GM23338 (cell line): ENCODE measurements at regions not wholly inside any gene's neighbourhood (a gene's known extent, or its start where the extent isn't known, plus 50 kb on each side); places are given as distances from the start of the nearest gene placed in this dataset.

ENCODE experiments used
- ATAC-seq: fragments of 200-7000 bp; cut with Tn5 transposase; 3 replicates; pipeline ENCODE4 v1.9.1; 2020
- DNase-seq: peaks from one replicate; pipeline ENCODE4 v3.0.0-alpha.2; 2015; ENCODE audit warnings: low spot score
- H2AFZ ChIP-seq: fragments of 200-600 bp; sonication (generic); 2 replicates; pipeline ENCODE4 v1.8.0; 2016; ENCODE audit warnings: antibody characterized with exemption, mild to moderate bottlenecking, moderate library complexity
- H3F3A ChIP-seq: fragments of 200-600 bp; sonication (generic); replicated peaks from 2 replicates; pipeline ENCODE4 v1.8.0; 2017; ENCODE audit warnings: antibody characterized with exemption, mixed run types, low read depth
- H3K27ac ChIP-seq: fragments of 200-600 bp; sonication (generic); 2 replicates; pipeline ENCODE4 v1.6.1; 2016; ENCODE audit warnings: low read depth
- H3K27me3 ChIP-seq: fragments of 200-600 bp; sonication (generic); 2 replicates; pipeline ENCODE4 v1.8.0; 2016; ENCODE audit warnings: mild to moderate bottlenecking, mixed run types, moderate library complexity; ENCODE audit not compliant: insufficient read depth
- H3K36me3 ChIP-seq: fragments of 200-600 bp; sonication (generic); 2 replicates; pipeline ENCODE4 v1.8.0; 2016; ENCODE audit warnings: mild to moderate bottlenecking; ENCODE audit not compliant: insufficient read depth
- H3K4me1 ChIP-seq: fragments of 200-600 bp; sonication (generic); 2 replicates; pipeline ENCODE4 v1.8.0; 2016; ENCODE audit warnings: mild to moderate bottlenecking, moderate library complexity; ENCODE audit not compliant: insufficient read depth
- H3K4me2 ChIP-seq: fragments of 200-600 bp; sonication (generic); 2 replicates; pipeline ENCODE4 v1.7.1; 2017; ENCODE audit warnings: mixed run types
- H3K4me3 ChIP-seq: fragments of 200-600 bp; sonication (generic); 2 replicates; pipeline ENCODE4 v1.6.1; 2016; ENCODE audit warnings: mixed run types
- H3K79me2 ChIP-seq: fragments of 200-600 bp; sonication (generic); replicated peaks from 2 replicates; pipeline ENCODE4 v1.8.0; 2017; ENCODE audit warnings: mild to moderate bottlenecking; ENCODE audit not compliant: insufficient read depth
- H3K9me2 ChIP-seq: fragments of 200-600 bp; sonication (generic); 2 replicates; pipeline ENCODE4 v1.8.0; 2017; ENCODE audit not compliant: insufficient read depth
- H4K20me1 ChIP-seq: fragments of 200-600 bp; sonication (generic); replicated peaks from 2 replicates; pipeline ENCODE4 v1.8.0; 2017; ENCODE audit warnings: mild to moderate bottlenecking; ENCODE audit not compliant: insufficient read depth
- H3K27ac Mint-ChIP-seq: 2 replicates; pipeline ENCODE4 v1.8.0; 2020; ENCODE audit warnings: inconsistent platforms, mild to moderate bottlenecking, moderate library complexity, mixed read lengths
- H3K27me3 Mint-ChIP-seq: 3 replicates; pipeline ENCODE4 v1.8.0; 2022; ENCODE audit warnings: low read depth, mild to moderate bottlenecking, moderate library complexity, mixed read lengths, inconsistent platforms; ENCODE audit not compliant: insufficient read depth, poor library complexity
- H3K36me3 Mint-ChIP-seq: 3 replicates; pipeline ENCODE4 v1.8.0; 2021; ENCODE audit warnings: low read depth, mild to moderate bottlenecking, inconsistent platforms, moderate library complexity, mixed read lengths
- H3K4me1 Mint-ChIP-seq: 3 replicates; pipeline ENCODE4 v1.8.0; 2020; ENCODE audit warnings: mild to moderate bottlenecking, inconsistent platforms, mixed read lengths
- H3K4me3 Mint-ChIP-seq: 3 replicates; pipeline ENCODE4 v1.8.0; 2021; ENCODE audit warnings: moderate library complexity, mild to moderate bottlenecking, inconsistent platforms, mixed read lengths
- H3K9me3 Mint-ChIP-seq: 3 replicates; pipeline ENCODE4 v1.8.0; 2020; ENCODE audit warnings: moderate library complexity, mild to moderate bottlenecking, inconsistent platforms, mixed read lengths
- CREB1 ChIP-seq: fragments of 250-450 bp; sonication (Bioruptor Pico); IDR thresholded peaks from 2 replicates; pipeline ENCODE4 v1.5.0; 2020; ENCODE audit warnings: low read depth, mild to moderate bottlenecking, moderate library complexity
- EZH2 ChIP-seq: fragments of 200-600 bp; sonication (generic); IDR thresholded peaks from one replicate; pipeline ENCODE4 v1.8.0; 2017; ENCODE audit warnings: antibody characterized with exemption, mild to moderate bottlenecking, low read depth; ENCODE audit not compliant: unreplicated experiment
- EZH2phosphoT487 ChIP-seq: fragments of 200-600 bp; sonication (generic); IDR thresholded peaks from one replicate; pipeline ENCODE4 v1.8.1; 2018; ENCODE audit warnings: antibody characterized with exemption; ENCODE audit not compliant: unreplicated experiment
- JUNB ChIP-seq: IDR thresholded peaks from one replicate; pipeline ENCODE4 v1.6.1; 2016; ENCODE audit warnings: antibody characterized with exemption; ENCODE audit not compliant: unreplicated experiment
- NANOG ChIP-seq: IDR thresholded peaks from 2 replicates; pipeline ENCODE4 v1.6.1; 2016; ENCODE audit warnings: antibody characterized with exemption, borderline replicate concordance
- POLR2AphosphoS5 ChIP-seq: IDR thresholded peaks from 2 replicates; pipeline ENCODE4 v1.6.1; 2016; ENCODE audit warnings: antibody characterized with exemption, low read depth
- STAT1 ChIP-seq: IDR thresholded peaks from one replicate; pipeline ENCODE4 v1.6.1; 2016; ENCODE audit warnings: antibody characterized with exemption; ENCODE audit not compliant: unreplicated experiment
- ZNF114 ChIP-seq: fragments of 250-450 bp; sonication (Bioruptor Pico); IDR thresholded peaks from 2 replicates; pipeline ENCODE4 v1.5.0; 2020; ENCODE audit warnings: mild to moderate bottlenecking, moderate library complexity
- ZNF331 ChIP-seq: fragments of 250-450 bp; sonication (Bioruptor Pico); IDR thresholded peaks from 2 replicates; pipeline ENCODE4 v1.5.0; 2020; ENCODE audit warnings: low read depth, mild to moderate bottlenecking, moderate library complexity
- TF ChIP-seq, protein P1 (sequence below): IDR thresholded peaks from 2 replicates; pipeline ENCODE4 v1.6.1; 2016; ENCODE audit warnings: antibody characterized with exemption
- TF ChIP-seq, protein P2 (sequence below), 2 experiments: fragments of 200-600 bp in 1 of 2; sonication (generic) in 1 of 2; conservative IDR thresholded peaks; 2 replicates each; pipeline versions ENCODE4 v1.5.1 to v1.6.1; 2016 to 2017; ENCODE audit warnings: antibody characterized with exemption in 2 of 2, low read depth in 2 of 2, mild to moderate bottlenecking in 2 of 2, moderate library complexity in 1 of 2

GRCh38 chr14:59107819-59108218 lies 80.6 kb upstream of the DAAM1 start:
- H3F3A ChIP-seq, result no peaks in the 10 kb centered on the region
- H3K36me3 ChIP-seq, result no peaks in the 10 kb centered on the region
- Mint-ChIP-seq H3K4me1 (no peaks in the 10 kb centered on the region; the same call in 2 of the 3 replicates), H3K36me3 (no peaks in the 10 kb centered on the region), H3K9me3 (peaks cover 3% of the 10 kb centered on the region; the same call in 1 of the 3 replicates), H3K4me3 (no peak overlapping the region), H3K27ac (no peak overlapping the region), H3K27me3 (no peaks in the 10 kb centered on the region)
- no peak overlapping the region for H2AFZ ChIP-seq
- TF ChIP-seq ZNF331 (CRISPR knock-in tag), result no peak
- H3K79me2 ChIP-seq, result no peaks in the 10 kb centered on the region
- DNase-seq, result no peak
- no peak for ATAC-seq
- H4K20me1 ChIP-seq, result no peaks in the 10 kb centered on the region
- H3K9me2 ChIP-seq, result no peaks in the 10 kb centered on the region
- no peaks in the 10 kb centered on the region for H3K4me1 ChIP-seq
- H3K4me2 ChIP-seq, result no peak overlapping the region
- H3K4me3 ChIP-seq, result no peak overlapping the region
- no peaks in the 10 kb centered on the region for H3K27me3 ChIP-seq
- H3K27ac ChIP-seq, result no peak overlapping the region

DNA sequence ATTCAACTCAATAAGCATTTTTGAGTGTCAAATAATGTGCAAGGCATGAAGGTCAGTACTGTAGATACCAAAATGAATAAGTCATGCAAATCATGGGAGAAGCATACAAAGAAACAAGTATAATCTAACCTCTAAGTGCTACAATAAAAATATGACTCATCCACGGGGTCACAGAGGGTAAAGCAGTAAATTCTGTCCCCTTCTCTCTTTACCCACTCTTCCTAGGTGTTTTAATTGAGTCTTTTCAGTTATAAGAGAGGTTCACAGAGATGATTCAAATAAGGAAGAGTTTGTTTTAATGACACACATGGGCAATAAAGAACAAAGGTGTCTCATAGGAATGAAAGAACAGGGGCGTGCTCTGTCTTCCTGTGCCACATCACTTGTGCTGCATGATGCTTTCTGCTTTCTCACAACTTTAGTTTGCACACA lies 71.5 kb upstream of the DAAM1 start:
- TF ChIP-seq, protein P1, sequence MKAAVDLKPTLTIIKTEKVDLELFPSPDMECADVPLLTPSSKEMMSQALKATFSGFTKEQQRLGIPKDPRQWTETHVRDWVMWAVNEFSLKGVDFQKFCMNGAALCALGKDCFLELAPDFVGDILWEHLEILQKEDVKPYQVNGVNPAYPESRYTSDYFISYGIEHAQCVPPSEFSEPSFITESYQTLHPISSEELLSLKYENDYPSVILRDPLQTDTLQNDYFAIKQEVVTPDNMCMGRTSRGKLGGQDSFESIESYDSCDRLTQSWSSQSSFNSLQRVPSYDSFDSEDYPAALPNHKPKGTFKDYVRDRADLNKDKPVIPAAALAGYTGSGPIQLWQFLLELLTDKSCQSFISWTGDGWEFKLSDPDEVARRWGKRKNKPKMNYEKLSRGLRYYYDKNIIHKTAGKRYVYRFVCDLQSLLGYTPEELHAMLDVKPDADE, result no peak
- no peak for TF ChIP-seq CREB1
- no peak for TF ChIP-seq ZNF331 (CRISPR knock-in tag)
- TF ChIP-seq STAT1, result no peak
- Histone ChIP-seq H3K79me2 (no peaks in the 10 kb centered on the region), H3K9me2 (no peaks in the 10 kb centered on the region), H3K27ac (no peak overlapping the region), H2AFZ (no peak overlapping the region; the same call in 1 of the 2 replicates), H3F3A (no peaks in the 10 kb centered on the region), H3K4me1 (no peaks in the 10 kb centered on the region), H3K36me3 (no peaks in the 10 kb centered on the region), H4K20me1 (no peaks in the 10 kb centered on the region), H3K27me3 (no peaks in the 10 kb centered on the region), H3K4me3 (no peak overlapping the region), H3K4me2 (no peak overlapping the region)
- Mint-ChIP-seq H3K4me1 (no peaks in the 10 kb centered on the region), H3K36me3 (no peaks in the 10 kb centered on the region), H3K9me3 (no peaks in the 10 kb centered on the region), H3K27me3 (peaks cover 4% of the 10 kb centered on the region), H3K4me3 (no peak overlapping the region), H3K27ac (no peak overlapping the region)
- DNase-seq (no peak), ATAC-seq (no peak)

- Mint-ChIP-seq H3K36me3 (no peaks in the 10 kb centered on the region), H3K4me1 (no peaks in the 10 kb centered on the region), H3K9me3 (no peaks in the 10 kb centered on the region), H3K27ac (no peak overlapping the region), H3K27me3 (peaks cover 4% of the 10 kb centered on the region), H3K4me3 (no peak overlapping the region)
- no peak overlapping the region for H3K27ac ChIP-seq
- no peaks in the 10 kb centered on the region for H3F3A ChIP-seq
- no peaks in the 10 kb centered on the region for H4K20me1 ChIP-seq
- DNase-seq (no peak), ATAC-seq (no peak)
- no peak overlapping the region for H3K4me3 ChIP-seq
- no peaks in the 10 kb centered on the region for H3K79me2 ChIP-seq
- no peaks in the 10 kb centered on the region for H3K36me3 ChIP-seq
- H3K4me2 ChIP-seq, result no peak overlapping the region
- no peaks in the 10 kb centered on the region for H3K9me2 ChIP-seq
- no peak overlapping the region for H2AFZ ChIP-seq
- H3K27me3 ChIP-seq, result no peaks in the 10 kb centered on the region
- no peaks in the 10 kb centered on the region for H3K4me1 ChIP-seq
- TF ChIP-seq ZNF114 (CRISPR knock-in tag) (no peak), EZH2 (no peak), NANOG (no peak), ZNF331 (CRISPR knock-in tag) (no peak), EZH2phosphoT487 (no peak), STAT1 (no peak), JUNB (no peak), POLR2AphosphoS5 (no peak), CREB1 (no peak)
- TF ChIP-seq, protein P2, sequence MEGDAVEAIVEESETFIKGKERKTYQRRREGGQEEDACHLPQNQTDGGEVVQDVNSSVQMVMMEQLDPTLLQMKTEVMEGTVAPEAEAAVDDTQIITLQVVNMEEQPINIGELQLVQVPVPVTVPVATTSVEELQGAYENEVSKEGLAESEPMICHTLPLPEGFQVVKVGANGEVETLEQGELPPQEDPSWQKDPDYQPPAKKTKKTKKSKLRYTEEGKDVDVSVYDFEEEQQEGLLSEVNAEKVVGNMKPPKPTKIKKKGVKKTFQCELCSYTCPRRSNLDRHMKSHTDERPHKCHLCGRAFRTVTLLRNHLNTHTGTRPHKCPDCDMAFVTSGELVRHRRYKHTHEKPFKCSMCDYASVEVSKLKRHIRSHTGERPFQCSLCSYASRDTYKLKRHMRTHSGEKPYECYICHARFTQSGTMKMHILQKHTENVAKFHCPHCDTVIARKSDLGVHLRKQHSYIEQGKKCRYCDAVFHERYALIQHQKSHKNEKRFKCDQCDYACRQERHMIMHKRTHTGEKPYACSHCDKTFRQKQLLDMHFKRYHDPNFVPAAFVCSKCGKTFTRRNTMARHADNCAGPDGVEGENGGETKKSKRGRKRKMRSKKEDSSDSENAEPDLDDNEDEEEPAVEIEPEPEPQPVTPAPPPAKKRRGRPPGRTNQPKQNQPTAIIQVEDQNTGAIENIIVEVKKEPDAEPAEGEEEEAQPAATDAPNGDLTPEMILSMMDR (conservative IDR thresholded peaks at IDR 0.05; ENCODE audit: low read depth in 2 of 2), result no peak
- TF ChIP-seq, protein P1, result no peak
Observed at GRCh38 chr14:59117754-59118528, 70.5 kb upstream of the DAAM1 start.
